HG03025 (cell line): ENCODE measurements at regions not wholly inside any gene's neighbourhood (a gene's known extent, or its start where the extent isn't known, plus 50 kb on each side); places are given as distances from the start of the nearest gene placed in this dataset.
"Not testable (repeated sequence)": the region's sequence is repeated elsewhere in the genome, so short reads cannot be mapped to it uniquely, and the experiment has no call there.

Experiments used
- ATAC-seq: cut with Tn5 transposase; IDR thresholded peaks from one replicate; pipeline ENCODE4 v1.9.1; 2021; ENCODE audit warnings: mild to moderate bottlenecking, moderate library complexity; ENCODE audit not compliant: unreplicated experiment, low FRiP score

DNA sequence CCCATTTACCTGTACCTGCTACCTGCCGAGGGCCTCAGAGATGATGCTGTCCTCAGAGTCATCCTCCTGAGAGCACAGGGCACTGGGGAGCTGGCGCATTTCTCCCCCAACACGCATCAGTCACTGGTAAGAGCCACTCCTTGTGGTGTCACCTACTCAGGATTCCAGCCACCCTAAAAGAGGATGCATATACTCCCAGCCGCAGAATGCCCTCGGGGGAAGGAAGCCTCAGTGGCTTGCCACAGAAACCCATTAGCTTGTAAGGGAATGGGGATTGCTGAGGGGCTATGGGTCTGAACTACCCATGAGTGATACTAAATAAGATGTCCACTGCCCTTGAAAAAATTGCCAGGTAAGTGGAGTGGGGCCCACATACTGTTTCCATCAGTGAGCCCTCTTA, 279.2 kb downstream of the WDR11 start:
- no peak for ATAC-seq

DNA sequence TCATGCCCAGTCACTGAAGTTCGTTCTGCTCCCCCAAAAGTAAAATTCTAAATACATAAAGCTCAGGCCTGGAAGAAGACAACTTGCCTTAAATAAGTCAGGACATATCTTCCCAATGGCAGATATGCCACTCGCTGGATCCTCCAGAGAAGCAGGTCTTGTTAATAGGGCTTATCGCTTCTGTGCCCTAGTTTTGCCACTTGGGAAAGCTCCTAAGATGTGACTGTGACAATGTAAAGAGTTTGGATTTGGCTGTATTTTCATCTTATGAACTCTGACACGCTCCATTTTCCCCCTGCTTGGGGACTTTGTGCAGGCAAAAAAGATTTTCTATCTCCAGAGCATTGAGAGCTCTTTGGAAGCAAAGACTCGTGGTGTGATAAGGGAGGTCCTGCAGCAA, 279.9 kb downstream of the WDR11 start:
- ATAC-seq, result no peak

- no peak for ATAC-seq
Observed at GRCh38 chr10:121131426-121132265, 280.5 kb downstream of the WDR11 start.

- ATAC-seq, result no peak
Observed at GRCh38 chr10:121132273-121132672, 281.1 kb downstream of the WDR11 start.

GRCh38 chr10:121133901-121134300, 282.7 kb downstream of the WDR11 start:
- ATAC-seq, result no peak

GRCh38 chr10:121134711-121135110, 283.5 kb downstream of the WDR11 start:
- ATAC-seq, result no peak

DNA sequence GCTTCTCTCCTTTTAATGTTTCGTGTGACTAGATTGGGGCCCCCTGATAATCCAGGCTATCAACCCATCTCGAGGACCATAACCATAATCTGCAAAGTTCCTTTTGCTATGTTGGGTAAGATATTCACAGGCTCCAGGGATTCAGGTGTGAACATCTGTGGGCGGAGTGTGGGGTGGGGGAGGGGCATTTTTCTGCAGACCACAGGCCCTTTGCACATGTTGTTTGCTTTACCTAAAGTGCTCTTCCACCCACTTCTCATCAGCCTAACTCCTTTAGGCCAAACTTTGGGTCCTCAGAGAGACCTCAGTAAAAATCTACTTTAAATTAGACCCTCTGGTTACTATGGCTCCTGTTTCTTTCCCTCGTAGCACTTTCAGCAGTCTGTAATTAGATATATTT, 284.4 kb downstream of the WDR11 start:
- no peak for ATAC-seq

GRCh38 chr10:121137533-121137932, 286.4 kb downstream of the WDR11 start:
- no peak for ATAC-seq

DNA sequence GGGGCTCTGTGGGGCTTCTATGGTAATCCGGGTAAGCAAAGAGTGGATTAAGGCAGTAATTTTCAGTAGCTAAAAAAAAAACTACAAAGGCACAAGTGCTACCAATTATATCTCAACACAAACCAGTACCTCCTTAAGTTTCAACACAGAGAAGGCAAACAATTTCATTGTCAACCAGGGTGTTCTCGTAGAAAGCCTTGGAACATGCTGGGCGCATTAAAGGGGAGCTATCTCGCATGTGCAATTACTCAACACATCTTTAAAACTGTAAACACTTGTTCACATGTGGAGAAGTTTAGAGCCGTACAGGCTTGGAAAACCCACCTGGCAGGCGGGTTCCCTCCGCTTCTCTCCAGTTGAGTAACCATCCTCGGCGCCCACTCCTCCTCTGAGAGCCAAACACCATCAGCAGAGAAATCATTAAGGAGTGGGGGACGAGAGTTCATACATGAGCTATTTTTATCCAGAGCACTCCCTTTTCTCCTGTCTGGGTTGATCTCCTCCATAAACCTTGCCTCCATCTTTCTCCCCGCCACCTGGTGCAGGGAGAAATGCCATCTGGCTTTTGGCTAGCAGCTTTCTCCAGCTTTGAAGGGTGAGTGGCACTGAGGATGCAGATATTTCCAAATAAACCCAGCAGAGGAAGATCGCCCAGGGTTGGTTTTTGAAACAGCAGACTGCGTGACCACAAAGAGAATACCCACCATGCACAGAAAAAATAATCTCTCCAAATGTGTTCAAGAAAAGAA, 287.1 kb downstream of the WDR11 start:
- ATAC-seq, result no peak

- no peak for ATAC-seq
Observed at GRCh38 chr10:121138918-121139317, 287.8 kb downstream of the WDR11 start.

DNA sequence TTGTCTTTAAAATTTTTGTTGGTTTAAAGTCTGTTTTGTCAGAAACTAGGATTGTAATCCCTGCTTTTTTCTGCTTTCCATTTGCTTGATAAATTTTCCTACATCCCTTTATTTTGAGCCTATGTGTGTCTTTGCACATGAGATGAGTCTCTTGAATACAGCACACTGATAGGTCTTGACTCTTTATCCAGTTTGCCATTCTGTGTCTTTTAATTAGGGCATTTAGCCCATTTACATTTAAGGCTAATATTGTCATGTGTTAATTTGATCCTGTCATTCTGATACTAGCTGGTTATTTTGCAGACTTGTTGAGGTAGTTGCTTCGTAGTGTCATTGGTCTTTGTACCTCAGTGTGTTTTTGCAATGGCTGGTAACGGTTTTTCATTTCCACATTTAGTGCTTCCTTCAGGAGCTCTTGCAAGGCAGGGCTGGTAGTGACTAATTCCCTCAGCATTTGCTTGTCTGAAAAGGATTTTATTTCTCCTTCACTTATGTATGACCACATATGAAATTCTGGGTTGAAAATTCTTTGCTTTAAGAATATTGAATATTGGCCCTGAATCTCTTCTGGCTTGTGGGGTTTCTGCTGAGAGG, 294.7 kb downstream of the WDR11 start:
- not testable (repeated sequence) for ATAC-seq

- ATAC-seq, result no peak
Observed at GRCh38 chr10:121148921-121149320, 297.8 kb downstream of the WDR11 start.

DNA sequence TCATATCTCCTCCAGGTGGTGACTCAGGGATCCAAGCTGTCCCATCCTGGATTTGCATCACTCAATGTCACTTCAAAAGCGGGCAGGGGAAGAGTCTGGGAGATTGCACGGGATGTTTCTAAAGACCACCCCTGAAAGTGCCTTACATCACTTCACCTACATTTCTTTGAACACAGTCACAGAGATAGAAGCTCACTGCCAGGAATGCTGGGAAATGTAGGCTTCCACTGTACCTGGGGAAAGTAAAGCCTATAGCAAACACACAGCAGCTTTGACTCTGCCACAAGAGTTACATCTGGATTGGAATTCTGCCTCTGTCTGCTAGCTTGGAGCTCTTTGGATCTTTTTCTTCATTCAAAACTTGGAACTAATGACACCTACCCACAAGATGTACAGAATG, 300.9 kb downstream of the WDR11 start:
- no peak for ATAC-seq

DNA sequence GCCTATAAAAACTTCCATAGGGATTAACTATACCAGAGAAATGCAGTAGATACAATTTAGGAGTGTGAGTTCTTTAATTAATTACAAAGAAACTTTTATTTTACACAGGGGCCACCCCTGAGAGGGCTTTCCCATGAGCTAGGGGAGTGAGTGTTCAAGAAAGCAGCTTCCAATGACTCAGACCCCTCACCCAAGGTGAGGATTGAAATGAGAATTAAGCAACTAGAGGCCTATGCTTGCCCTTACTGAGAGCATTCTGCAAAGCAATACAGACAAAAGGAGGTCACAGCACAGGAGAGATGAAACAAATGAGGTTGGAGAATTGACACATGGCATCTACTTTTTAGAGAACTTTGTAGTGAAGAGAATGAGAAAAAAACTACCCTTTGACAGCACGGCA, 301.8 kb downstream of the WDR11 start:
- ATAC-seq, result no peak

DNA sequence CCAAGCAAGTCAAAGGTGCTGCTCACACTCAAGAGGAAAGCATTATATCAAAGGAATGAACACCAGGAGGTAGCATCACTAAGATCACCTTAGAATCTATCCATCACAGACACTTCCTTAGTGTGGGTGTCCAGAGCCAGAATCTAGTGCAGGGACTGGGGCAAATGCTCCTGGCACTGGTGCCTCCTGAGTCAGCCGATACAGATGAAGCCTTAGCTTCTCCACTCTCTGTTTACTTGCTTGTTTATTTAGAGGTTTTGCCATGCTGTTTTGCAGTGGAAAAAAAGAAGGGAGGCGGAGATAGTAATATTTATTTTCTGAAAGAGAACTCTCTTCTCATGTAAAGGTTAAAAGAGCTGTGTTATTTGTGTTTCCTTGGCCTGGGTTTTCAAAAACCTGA, 303.1 kb downstream of the WDR11 start:
- ATAC-seq, result no peak

DNA sequence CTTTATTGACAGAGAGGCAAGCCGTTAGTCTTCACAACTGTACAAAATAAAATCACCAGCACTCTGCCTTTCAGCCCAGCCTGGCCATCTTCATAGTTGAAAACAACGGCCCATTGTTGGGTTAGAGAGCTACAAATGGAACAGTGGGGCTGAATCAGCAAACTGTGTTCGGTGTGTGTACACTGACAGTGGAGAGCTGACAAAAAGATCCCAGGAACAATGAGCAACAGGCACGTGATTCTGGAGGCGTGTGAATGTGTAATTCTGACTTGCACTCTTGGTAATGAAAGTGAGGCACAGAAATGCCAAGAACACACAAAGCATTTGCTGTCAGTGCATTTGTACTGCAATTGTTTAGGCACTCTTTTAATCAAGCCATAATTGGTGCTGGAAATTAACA, 303.7 kb downstream of the WDR11 start:
- no peak for ATAC-seq

DNA sequence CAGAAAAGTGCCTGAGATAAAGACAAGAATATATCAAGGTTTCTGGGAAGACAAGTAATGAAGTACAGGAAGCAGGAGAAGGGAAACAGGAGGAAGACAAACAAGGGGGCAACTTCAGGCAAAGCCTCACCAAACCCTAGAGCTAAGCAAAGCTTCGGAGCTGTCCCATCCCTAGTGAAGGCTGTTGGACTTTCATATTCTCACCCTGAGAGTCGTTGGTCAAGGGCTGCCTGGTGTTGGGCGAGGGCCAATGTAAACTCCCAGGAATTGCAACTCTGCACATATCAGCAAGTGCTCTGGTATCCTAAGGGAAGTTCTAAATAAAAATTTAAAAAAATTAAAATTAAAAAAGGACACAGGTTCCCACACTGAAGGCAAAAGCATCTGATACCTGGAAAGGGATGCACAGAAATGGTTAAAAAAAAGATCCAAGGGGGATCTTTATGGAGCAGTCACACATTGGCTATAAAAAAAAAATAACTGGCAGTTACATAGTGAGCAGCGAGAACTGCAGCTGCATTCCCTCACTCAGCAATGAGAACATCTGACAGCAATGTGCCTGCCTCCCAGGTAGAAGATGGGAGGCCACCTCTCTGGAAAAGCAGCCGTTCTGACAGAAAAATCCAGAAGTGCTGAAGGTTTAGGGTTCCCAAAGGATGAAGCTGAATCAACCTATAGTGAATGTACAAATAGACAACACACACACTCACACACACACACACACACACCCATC, 304.7 kb downstream of the WDR11 start:
- no peak for ATAC-seq

GRCh38 chr10:121157998-121158397, 306.8 kb downstream of the WDR11 start:
- no peak for ATAC-seq

DNA sequence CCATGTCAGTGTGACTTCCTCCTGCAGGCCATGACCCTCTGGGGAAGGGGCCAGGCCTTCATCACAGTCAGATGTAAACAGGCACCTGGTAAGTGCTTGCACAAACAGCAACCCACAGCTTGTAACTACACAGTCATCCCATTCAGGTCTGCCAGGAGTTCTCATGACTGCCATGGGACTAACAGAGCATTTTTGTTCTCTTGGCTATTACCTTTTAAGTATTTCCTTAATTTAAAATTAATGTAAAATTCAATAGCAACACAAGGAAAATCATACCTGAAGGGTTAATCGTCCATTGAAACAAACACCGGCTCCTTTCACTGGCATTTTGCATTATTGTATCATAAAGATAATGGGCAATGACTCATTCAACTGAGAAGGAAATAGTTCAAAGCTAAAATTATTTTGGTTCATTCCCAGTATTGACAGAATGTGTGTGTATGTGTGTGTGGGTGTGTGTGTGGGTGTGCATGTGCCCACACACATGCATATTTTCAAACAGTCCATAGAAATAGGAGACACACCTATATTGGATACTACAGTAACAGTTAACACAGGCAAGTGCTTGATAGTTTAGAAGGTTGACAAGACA, 307.9 kb downstream of the WDR11 start:
- no peak for ATAC-seq

GRCh38 chr10:121159670-121160069, 308.5 kb downstream of the WDR11 start:
- ATAC-seq, result no peak
